OCI-LY7 (cell line): ENCODE measurements at regions not wholly inside any gene's neighbourhood (a gene's known extent, or its start where the extent isn't known, plus 50 kb on each side); places are given as distances from the start of the nearest gene placed in this dataset.

Source experiments
- EZH2phosphoT487 ChIP-seq: fragments of 200-600 bp; sonication (generic); IDR thresholded peaks from 2 replicates; pipeline ENCODE4 v1.6.1; 2018; ENCODE audit warnings: low read depth, borderline replicate concordance, mild to moderate bottlenecking, mixed run types, antibody characterized with exemption, low read length, moderate library complexity, mixed read lengths
- TF ChIP-seq, protein P1 (sequence below): fragments of 200-600 bp; sonication (generic); conservative IDR thresholded peaks from 2 replicates; pipeline ENCODE4 v1.5.1; 2014; ENCODE audit warnings: mild to moderate bottlenecking, antibody characterized with exemption, low read length, moderate library complexity, mixed read lengths

DNA sequence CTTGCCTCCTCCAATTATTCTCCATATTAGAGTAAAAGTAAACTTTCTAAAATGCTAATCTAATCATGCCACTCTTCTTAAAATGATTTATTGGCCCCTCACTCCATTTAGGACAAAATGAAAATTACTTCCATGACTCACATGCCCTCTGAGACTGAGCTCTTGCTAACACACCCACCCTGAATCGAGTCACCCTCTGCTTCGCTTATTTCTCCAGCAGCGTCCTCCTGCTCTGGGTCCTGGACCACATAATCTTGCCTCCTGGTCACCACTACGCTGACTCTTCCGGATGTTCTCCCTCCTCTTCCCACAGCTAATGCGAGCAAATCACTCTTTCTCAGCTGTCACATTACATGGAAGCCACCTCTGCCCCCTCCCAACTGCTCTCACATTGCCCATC lies 384.0 kb upstream of the FZD8 start:
- TF ChIP-seq, protein P1, sequence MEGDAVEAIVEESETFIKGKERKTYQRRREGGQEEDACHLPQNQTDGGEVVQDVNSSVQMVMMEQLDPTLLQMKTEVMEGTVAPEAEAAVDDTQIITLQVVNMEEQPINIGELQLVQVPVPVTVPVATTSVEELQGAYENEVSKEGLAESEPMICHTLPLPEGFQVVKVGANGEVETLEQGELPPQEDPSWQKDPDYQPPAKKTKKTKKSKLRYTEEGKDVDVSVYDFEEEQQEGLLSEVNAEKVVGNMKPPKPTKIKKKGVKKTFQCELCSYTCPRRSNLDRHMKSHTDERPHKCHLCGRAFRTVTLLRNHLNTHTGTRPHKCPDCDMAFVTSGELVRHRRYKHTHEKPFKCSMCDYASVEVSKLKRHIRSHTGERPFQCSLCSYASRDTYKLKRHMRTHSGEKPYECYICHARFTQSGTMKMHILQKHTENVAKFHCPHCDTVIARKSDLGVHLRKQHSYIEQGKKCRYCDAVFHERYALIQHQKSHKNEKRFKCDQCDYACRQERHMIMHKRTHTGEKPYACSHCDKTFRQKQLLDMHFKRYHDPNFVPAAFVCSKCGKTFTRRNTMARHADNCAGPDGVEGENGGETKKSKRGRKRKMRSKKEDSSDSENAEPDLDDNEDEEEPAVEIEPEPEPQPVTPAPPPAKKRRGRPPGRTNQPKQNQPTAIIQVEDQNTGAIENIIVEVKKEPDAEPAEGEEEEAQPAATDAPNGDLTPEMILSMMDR = no peak
- no peak for TF ChIP-seq EZH2phosphoT487
